ENCODE measurements at regions not wholly inside any gene's neighbourhood (a gene's known extent, or its start where the extent isn't known, plus 50 kb on each side); places are given as distances from the start of the nearest gene placed in this dataset.

DNA sequence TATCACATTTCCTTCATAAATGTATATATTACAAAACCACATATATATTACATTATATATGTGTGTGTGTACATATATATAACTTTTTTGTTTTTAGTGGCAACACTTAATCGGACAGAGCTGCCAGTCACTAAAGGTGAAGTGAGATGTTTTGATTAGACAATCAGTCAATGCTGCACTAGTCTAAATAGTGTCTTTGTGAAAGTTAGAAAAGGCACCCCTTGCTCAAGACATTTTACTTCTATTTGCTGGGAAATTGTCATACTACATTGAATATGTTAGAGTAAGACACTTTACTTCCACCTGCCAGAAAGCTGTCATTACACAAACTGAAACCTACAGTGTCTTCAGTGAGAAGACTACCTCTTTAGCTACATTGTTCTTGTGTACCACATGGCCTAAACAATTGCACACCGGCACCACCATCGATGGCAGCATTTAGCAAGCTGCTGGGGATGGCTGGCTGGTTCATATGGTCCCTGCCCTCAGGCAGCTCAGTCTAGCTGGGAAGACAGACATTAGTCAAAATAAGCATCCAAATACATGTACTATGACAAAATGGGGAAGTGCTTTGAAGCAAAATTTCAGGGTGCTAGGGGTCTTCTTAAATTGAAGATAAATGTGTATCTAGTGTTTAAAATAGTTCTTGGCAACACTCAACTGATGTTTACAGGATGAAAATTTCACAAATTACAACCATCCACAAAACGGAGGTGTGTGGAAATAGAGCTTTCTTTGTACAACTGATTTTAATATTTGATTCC lies 148.1 kb upstream of the GATB start:
- no peaks in the 10 kb centered on the region for H3K23me2 ChIP-seq (ENCODE audit: insufficient read length, low read depth, low read length, poor library complexity, severe bottlenecking)
- no peak overlapping the region for H2AFZ ChIP-seq (ENCODE audit: low read length)
- DNase-seq = no peak
- H3K9me3 Mint-ChIP-seq = peaks cover 0 to 6% of the 10 kb centered on the region in 2 experiments; a peak in 2 of 5 replicates
- H3K9ac ChIP-seq (ENCODE audit: extremely low read depth, insufficient read length, low read length) = no peak overlapping the region
- WGBS (ENCODE audit: extremely low coverage, insufficient read length, low lambda C conversion rate) = no CpG with 5 or more reads among the region's 4 CpGs
- no peak overlapping the region for H3K4ac ChIP-seq (ENCODE audit: low read depth, low read length)
- no peak overlapping the region for H4K8ac ChIP-seq (replicated peaks; ENCODE audit: insufficient read length, low read depth, low read length)
- no peak overlapping the region for H3K56ac ChIP-seq (ENCODE audit: insufficient read length, low read depth, low read length)
- H3K23ac ChIP-seq (ENCODE audit: insufficient read length, low read depth, low read length) = no peak overlapping the region
- no peak overlapping the region for H3K27ac ChIP-seq (ENCODE audit: insufficient read length, low read depth, low read length)
- H3K4me1 ChIP-seq (ENCODE audit: insufficient read depth, low read length) = peaks cover 12% of the 10 kb centered on the region
- no peak overlapping the region for H4K5ac ChIP-seq (ENCODE audit: insufficient read length, low read depth, low read length)
- no peak overlapping the region for H3K4me2 ChIP-seq (ENCODE audit: insufficient read depth, insufficient read length, low read length)
- H3T11ph ChIP-seq (ENCODE audit: low read length) = no peak overlapping the region
- no peak overlapping the region for H2BK12ac ChIP-seq (ENCODE audit: insufficient read length, low read depth, low read length)
- H4K91ac ChIP-seq (ENCODE audit: insufficient read length, low read depth, low read length) = no peak overlapping the region
- TF ChIP-seq, protein P1, sequence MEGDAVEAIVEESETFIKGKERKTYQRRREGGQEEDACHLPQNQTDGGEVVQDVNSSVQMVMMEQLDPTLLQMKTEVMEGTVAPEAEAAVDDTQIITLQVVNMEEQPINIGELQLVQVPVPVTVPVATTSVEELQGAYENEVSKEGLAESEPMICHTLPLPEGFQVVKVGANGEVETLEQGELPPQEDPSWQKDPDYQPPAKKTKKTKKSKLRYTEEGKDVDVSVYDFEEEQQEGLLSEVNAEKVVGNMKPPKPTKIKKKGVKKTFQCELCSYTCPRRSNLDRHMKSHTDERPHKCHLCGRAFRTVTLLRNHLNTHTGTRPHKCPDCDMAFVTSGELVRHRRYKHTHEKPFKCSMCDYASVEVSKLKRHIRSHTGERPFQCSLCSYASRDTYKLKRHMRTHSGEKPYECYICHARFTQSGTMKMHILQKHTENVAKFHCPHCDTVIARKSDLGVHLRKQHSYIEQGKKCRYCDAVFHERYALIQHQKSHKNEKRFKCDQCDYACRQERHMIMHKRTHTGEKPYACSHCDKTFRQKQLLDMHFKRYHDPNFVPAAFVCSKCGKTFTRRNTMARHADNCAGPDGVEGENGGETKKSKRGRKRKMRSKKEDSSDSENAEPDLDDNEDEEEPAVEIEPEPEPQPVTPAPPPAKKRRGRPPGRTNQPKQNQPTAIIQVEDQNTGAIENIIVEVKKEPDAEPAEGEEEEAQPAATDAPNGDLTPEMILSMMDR (conservative IDR thresholded peaks at IDR 0.05) = no peak
- H3K27ac Mint-ChIP-seq = no peak overlapping the region
- no peak overlapping the region for H3K14ac ChIP-seq (ENCODE audit: insufficient read depth, low read length)
- H3K4me1 Mint-ChIP-seq = peaks cover 42% of the 10 kb centered on the region in 2 experiments
- no peak overlapping the region for H3K18ac ChIP-seq (ENCODE audit: insufficient read length, low read depth, low read length)
- H2BK15ac ChIP-seq (ENCODE audit: low read depth, low read length) = no peak overlapping the region
- no peaks in the 10 kb centered on the region for H3K27me3 ChIP-seq (ENCODE audit: insufficient read depth, low read length)
- H2AK5ac ChIP-seq (ENCODE audit: insufficient read length, low read length) = no peak overlapping the region
- H4K20me1 ChIP-seq (ENCODE audit: control insufficient read depth, insufficient read depth, insufficient read length) = no peaks in the 10 kb centered on the region
- H3K36me3 Mint-ChIP-seq (ENCODE audit: insufficient read depth in 1 of 3, low read depth in 3 of 3) = peaks cover 0 to 2% (median 0%) of the 10 kb centered on the region in 3 experiments; a peak in 2 of 7 replicates
- no peak overlapping the region for H2BK20ac ChIP-seq (ENCODE audit: low read depth, low read length, poor library complexity, severe bottlenecking)
- no peaks in the 10 kb centered on the region for H3K79me1 ChIP-seq (ENCODE audit: insufficient read depth, low read depth, low read length, poor library complexity, severe bottlenecking)
- H3K79me2 ChIP-seq (ENCODE audit: insufficient read depth, low read length) = no peaks in the 10 kb centered on the region
- no peaks in the 10 kb centered on the region for H3K9me3 ChIP-seq (ENCODE audit: control insufficient read depth, low read depth, low read length)
- no peak overlapping the region for H2BK120ac ChIP-seq (ENCODE audit: low read depth, low read length, poor library complexity, severe bottlenecking)
- no peak overlapping the region for H3K4me3 Mint-ChIP-seq
- no peak overlapping the region for H2BK5ac ChIP-seq (ENCODE audit: insufficient read length, low read length)
- H3K27me3 Mint-ChIP-seq (ENCODE audit: low read depth) = peaks cover 2% of the 10 kb centered on the region
